ENCODE measurements at regions not wholly inside any gene's neighbourhood (a gene's known extent, or its start where the extent isn't known, plus 50 kb on each side); places are given as distances from the start of the nearest gene placed in this dataset.
"Not testable (repeated sequence)": the region's sequence is repeated elsewhere in the genome, so short reads cannot be mapped to it uniquely, and the experiment has no call there.

- Mint-ChIP-seq H3K9me3 (no peaks in the 10 kb centered on the region), H3K27me3 (no peaks in the 10 kb centered on the region), H3K4me1 (ENCODE audit: low read depth) (no peaks in the 10 kb centered on the region), H3K36me3 (ENCODE audit: low read depth) (no peaks in the 10 kb centered on the region), H3K27ac (no peak overlapping the region), H3K4me3 (no peak overlapping the region)
These were observed 123.5 kb upstream of the NGF start for GRCh38 chr1:115461526-115461925.

DNA sequence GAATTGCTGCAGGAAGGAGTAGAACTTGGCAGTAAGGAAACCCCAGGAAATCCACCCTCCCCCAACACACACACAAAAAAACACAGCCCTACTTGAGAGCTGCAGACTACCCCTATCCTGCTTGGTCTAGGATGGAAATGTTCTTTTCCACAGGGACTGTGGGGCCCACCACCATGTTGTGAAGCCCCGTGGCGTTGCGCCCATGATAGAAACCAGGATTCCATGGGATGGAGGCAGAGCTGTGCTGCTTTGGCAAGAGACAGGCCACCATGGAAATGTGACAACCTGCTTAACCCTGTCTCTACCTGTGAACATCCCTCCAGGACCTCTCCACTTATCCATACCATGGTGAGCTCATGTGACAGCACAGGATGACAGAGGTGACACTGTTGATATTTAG lies 121.1 kb upstream of the NGF start:
- Mint-ChIP-seq H3K4me1 (ENCODE audit: low read depth) (no peaks in the 10 kb centered on the region), H3K9me3 (no peaks in the 10 kb centered on the region), H3K4me3 (no peak overlapping the region), H3K27ac (no peak overlapping the region), H3K36me3 (ENCODE audit: low read depth) (no peaks in the 10 kb centered on the region), H3K27me3 (no peaks in the 10 kb centered on the region)

- Mint-ChIP-seq H3K36me3 (ENCODE audit: low read depth) (no peaks in the 10 kb centered on the region), H3K4me3 (no peak overlapping the region), H3K4me1 (ENCODE audit: low read depth) (no peaks in the 10 kb centered on the region), H3K27me3 (no peaks in the 10 kb centered on the region), H3K9me3 (no peaks in the 10 kb centered on the region), H3K27ac (no peak overlapping the region)
These were observed 120.5 kb upstream of the NGF start for GRCh38 chr1:115458426-115459114.

GRCh38 chr1:115457289-115457688 lies 119.2 kb upstream of the NGF start:
- Mint-ChIP-seq H3K4me1 (ENCODE audit: low read depth) (no peaks in the 10 kb centered on the region), H3K9me3 (no peaks in the 10 kb centered on the region), H3K4me3 (no peak overlapping the region), H3K36me3 (ENCODE audit: low read depth) (no peaks in the 10 kb centered on the region), H3K27ac (no peak overlapping the region), H3K27me3 (no peaks in the 10 kb centered on the region)

- Mint-ChIP-seq H3K27ac (no peak overlapping the region), H3K9me3 (no peaks in the 10 kb centered on the region), H3K36me3 (ENCODE audit: low read depth) (no peaks in the 10 kb centered on the region), H3K4me3 (no peak overlapping the region), H3K27me3 (no peaks in the 10 kb centered on the region), H3K4me1 (ENCODE audit: low read depth) (no peaks in the 10 kb centered on the region)
These were observed 118.5 kb upstream of the NGF start for GRCh38 chr1:115456441-115456961.

DNA sequence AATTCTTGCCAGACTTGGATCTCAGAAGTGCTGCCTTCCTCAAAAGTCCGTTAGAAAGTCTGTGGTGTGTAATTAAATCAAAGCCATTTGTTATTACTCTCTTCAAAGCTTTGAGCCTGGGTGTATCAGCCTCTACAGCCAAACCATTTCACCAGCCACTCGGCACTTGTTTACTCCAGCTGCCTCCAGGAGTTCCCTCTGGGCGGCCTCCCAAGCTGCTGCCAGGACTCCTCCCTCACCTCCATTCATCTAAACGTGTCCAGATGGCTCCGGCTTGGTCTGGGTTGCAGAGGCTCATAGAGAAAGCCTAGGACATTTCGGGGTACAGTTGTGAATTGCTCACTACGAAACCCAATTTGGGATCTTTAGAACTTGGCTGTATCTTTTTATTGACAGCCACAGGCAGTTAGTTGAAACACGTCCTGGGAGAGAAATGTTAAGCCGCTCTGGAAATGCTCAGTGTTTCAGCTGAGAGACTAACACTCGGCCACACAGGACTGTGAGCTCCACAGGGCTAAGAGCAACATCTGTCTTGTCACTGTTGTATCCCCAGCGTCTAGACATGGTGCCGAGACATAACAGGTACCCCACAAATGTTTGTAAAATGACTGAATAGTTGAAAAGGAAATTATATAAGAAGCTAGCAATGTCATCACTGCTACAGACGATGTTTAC lies 116.9 kb upstream of the NGF start:
- no peaks in the 10 kb centered on the region for H3K36me3 Mint-ChIP-seq (ENCODE audit: low read depth)
- H3K27ac Mint-ChIP-seq: no peak overlapping the region
- H3K27me3 Mint-ChIP-seq: no peaks in the 10 kb centered on the region
- H3K9me3 Mint-ChIP-seq: no peaks in the 10 kb centered on the region
- no peak overlapping the region for H3K4me3 Mint-ChIP-seq
- H3K4me1 Mint-ChIP-seq (ENCODE audit: low read depth): no peaks in the 10 kb centered on the region

DNA sequence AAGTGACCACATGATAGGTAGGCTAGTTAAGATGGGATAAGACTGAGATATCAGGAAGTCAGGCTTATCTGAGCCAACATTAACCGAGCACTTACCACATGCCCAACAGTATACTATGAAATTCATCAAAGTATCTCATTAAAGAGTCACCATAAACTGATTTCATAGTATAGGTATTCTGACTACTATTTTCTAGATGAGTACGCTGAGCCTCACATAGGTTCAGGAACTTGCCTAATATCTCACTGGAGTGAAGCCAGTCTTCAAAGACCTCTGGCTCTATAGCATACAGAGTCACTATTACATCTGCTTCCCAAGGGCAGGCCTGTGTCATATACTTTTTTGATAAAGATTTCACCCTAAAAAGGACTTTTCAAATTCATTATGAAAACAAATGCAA lies 115.6 kb upstream of the NGF start:
- Mint-ChIP-seq H3K4me3 (no peak overlapping the region), H3K36me3 (ENCODE audit: low read depth) (no peaks in the 10 kb centered on the region), H3K4me1 (ENCODE audit: low read depth) (no peaks in the 10 kb centered on the region), H3K9me3 (no peaks in the 10 kb centered on the region), H3K27me3 (no peaks in the 10 kb centered on the region), H3K27ac (no peak overlapping the region)

DNA sequence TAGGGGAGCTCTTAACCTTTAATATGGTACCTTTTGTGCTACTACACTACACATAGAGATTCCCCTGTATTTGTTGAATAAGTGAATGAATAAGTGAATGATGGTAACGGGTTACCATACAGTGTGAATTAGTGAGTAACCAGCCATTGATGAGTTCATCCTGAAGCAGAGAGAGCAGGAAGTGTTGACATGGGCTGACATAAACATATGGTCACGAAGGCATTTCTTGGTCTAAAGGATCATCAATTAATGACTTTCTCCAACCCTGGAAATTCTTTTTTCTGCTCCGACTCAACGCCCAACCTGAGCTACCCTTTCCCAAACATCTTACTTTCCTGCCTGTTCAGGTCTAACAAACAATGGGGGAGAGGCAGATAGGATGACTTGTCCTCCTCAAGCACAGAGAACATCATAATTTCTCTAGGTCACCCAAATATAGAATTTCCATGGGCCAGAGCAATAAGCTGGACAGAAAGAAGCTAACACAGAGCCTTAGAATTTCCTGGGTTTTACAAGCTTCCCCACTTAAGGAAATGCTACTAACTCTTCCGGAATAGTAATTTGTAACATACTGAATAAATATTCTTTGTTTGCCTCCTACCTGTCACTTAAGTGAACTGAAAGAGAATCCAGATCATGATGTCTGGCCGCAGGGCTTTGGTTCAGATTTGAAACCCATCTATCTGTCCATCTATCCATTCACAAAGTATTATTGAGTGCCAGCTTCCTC lies 114.7 kb upstream of the NGF start:
- Mint-ChIP-seq H3K9me3 (no peaks in the 10 kb centered on the region), H3K27me3 (no peaks in the 10 kb centered on the region), H3K4me1 (ENCODE audit: low read depth) (no peaks in the 10 kb centered on the region), H3K36me3 (ENCODE audit: low read depth) (no peaks in the 10 kb centered on the region), H3K27ac (no peak overlapping the region), H3K4me3 (no peak overlapping the region)

GRCh38 chr1:115450501-115451040 lies 112.5 kb upstream of the NGF start:
- no peaks in the 10 kb centered on the region for H3K9me3 Mint-ChIP-seq
- no peaks in the 10 kb centered on the region for H3K36me3 Mint-ChIP-seq (ENCODE audit: low read depth)
- H3K27me3 Mint-ChIP-seq: no peaks in the 10 kb centered on the region
- H3K27ac Mint-ChIP-seq: no peak overlapping the region
- no peaks in the 10 kb centered on the region for H3K4me1 Mint-ChIP-seq (ENCODE audit: low read depth)
- H3K4me3 Mint-ChIP-seq: no peak overlapping the region

- Mint-ChIP-seq H3K36me3 (ENCODE audit: low read depth) (no peaks in the 10 kb centered on the region), H3K27ac (no peak overlapping the region), H3K4me3 (no peak overlapping the region), H3K27me3 (no peaks in the 10 kb centered on the region), H3K9me3 (no peaks in the 10 kb centered on the region), H3K4me1 (ENCODE audit: low read depth) (no peaks in the 10 kb centered on the region)
These were observed 110.4 kb upstream of the NGF start for GRCh38 chr1:115448282-115449044.

GRCh38 chr1:115447672-115448071 lies 109.6 kb upstream of the NGF start:
- H3K4me3 Mint-ChIP-seq: no peak overlapping the region
- H3K27me3 Mint-ChIP-seq: no peaks in the 10 kb centered on the region
- no peaks in the 10 kb centered on the region for H3K9me3 Mint-ChIP-seq
- no peak overlapping the region for H3K27ac Mint-ChIP-seq
- no peaks in the 10 kb centered on the region for H3K36me3 Mint-ChIP-seq (ENCODE audit: low read depth)
- H3K4me1 Mint-ChIP-seq (ENCODE audit: low read depth): no peaks in the 10 kb centered on the region

DNA sequence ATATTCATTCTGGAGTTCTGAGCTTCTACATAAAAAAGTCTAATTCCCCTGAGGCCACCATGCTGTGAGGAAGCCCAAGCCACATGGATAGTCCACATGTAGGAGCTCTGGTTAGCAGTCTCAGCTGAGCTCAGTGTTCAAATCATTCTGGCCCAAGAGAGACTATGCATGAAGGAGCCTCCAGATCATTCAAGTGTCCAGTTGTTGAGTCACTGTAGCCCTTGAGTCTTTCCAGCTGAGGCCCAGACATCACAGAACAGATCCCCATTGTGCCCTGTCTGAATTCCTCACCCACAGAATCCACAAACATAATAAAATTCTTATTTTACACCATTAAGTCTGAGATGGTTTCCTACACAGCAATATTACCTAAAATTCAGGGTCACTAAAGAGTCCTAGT lies 107.0 kb upstream of the NGF start:
- no peak overlapping the region for H3K27ac Mint-ChIP-seq
- peaks cover under 1% of the 10 kb centered on the region for H3K27me3 Mint-ChIP-seq
- no peaks in the 10 kb centered on the region for H3K4me1 Mint-ChIP-seq (ENCODE audit: low read depth)
- no peaks in the 10 kb centered on the region for H3K36me3 Mint-ChIP-seq (ENCODE audit: low read depth)
- H3K4me3 Mint-ChIP-seq: no peak overlapping the region
- H3K9me3 Mint-ChIP-seq: peaks cover 1% of the 10 kb centered on the region

DNA sequence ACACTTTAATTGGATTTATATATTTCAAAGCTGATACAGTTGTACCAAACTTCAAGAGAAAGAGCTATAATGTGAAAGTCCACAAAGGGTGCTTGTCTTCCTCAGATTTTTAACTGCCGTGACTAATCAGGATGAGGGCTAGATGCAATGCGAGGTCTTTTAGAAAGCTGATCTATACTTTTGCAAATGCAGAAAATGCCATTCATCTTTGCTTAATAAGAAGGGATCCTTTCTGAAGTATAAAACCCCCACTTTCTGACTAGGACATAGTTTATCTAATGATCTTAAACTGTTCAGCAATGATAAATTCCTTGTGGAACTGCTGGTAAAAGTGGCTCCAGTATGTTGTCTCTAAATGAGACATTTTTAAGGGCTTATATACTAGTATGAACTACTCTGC lies 102.7 kb upstream of the NGF start:
- peaks cover 10% of the 10 kb centered on the region for H3K27me3 Mint-ChIP-seq
- H3K27ac Mint-ChIP-seq: no peak overlapping the region
- no peaks in the 10 kb centered on the region for H3K4me1 Mint-ChIP-seq (ENCODE audit: low read depth)
- peaks cover 4% of the 10 kb centered on the region for H3K9me3 Mint-ChIP-seq
- H3K36me3 Mint-ChIP-seq (ENCODE audit: low read depth): no peaks in the 10 kb centered on the region
- H3K4me3 Mint-ChIP-seq: no peak overlapping the region

DNA sequence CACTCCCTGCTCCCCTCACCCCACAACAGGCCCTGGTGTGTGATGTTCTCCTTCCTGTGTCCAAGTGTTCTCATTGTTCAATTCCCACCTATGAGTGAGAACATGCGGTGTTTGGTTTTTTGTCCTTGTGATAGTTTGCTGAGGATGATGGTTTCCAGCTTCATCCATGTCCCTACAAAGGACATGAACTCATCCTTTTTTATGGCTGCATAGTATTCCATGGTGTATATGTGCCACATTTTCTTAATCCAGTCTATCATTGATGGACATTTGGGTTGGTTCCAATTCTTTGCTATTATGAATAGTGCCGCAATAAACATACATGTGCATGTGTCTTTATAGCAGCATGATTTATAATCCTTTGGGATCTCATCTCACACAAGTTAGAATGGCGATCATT lies 101.5 kb upstream of the NGF start:
- not testable (repeated sequence) for H3K4me1 Mint-ChIP-seq (ENCODE audit: low read depth)

More for the DNA sequence above, 101.5 kb upstream of the NGF start:
- H3K9me3 Mint-ChIP-seq; H3K36me3 Mint-ChIP-seq (ENCODE audit: low read depth); H3K4me3 Mint-ChIP-seq; H3K27ac Mint-ChIP-seq; H3K27me3 Mint-ChIP-seq: not testable (repeated sequence)
